CD8-positive, alpha-beta memory T cell (primary cell): ENCODE measurements at regions not wholly inside any gene's neighbourhood (a gene's known extent, or its start where the extent isn't known, plus 50 kb on each side); places are given as distances from the start of the nearest gene placed in this dataset.

Experiments
- CTCF ChIA-PET: fragments of 350-600 bp; sonication (Branson Sonifier 250); formaldehyde crosslinking; loops from one replicate; lab custom pipeline; 2021; ENCODE audit warnings: antibody characterized with exemption; lab: Charles Lee
- POLR2A ChIA-PET: fragments of 350-600 bp; sonication (Branson Sonifier 250); formaldehyde crosslinking; loops from one replicate; lab custom pipeline; 2021; ENCODE audit warnings: antibody characterized with exemption; lab: Charles Lee
- DNase-seq, 5 donors: peaks; one replicate each; pipeline versions ENCODE4 v3.0.0 to v3.0.0-alpha.2; 2020 to 2022; ENCODE audit warnings: mixed read lengths in 1 of 5
- H3K27ac ChIP-seq: one replicate; pipeline ENCODE4 v1.7.0; 2013; ENCODE audit warnings: low read depth, mild to moderate bottlenecking, low read length, moderate library complexity
- H3K27me3 ChIP-seq: 2 replicates; pipeline ENCODE4 v1.7.0; 2013; ENCODE audit warnings: low read length, mild to moderate bottlenecking; ENCODE audit not compliant: insufficient read depth, poor library complexity, severe bottlenecking
- H3K36me3 ChIP-seq: 2 replicates; pipeline ENCODE4 v1.7.0; 2013; ENCODE audit warnings: mild to moderate bottlenecking, low read length, moderate library complexity; ENCODE audit not compliant: insufficient read depth
- H3K4me1 ChIP-seq: 2 replicates; pipeline ENCODE4 v1.7.0; 2013; ENCODE audit warnings: mild to moderate bottlenecking, low read length, moderate library complexity; ENCODE audit not compliant: insufficient read depth
- H3K4me3 ChIP-seq: 2 replicates; pipeline ENCODE4 v1.7.0; 2013; ENCODE audit warnings: mild to moderate bottlenecking, low read length
- H3K9me3 ChIP-seq: 2 replicates; pipeline ENCODE4 v1.7.0; 2013; ENCODE audit warnings: mild to moderate bottlenecking, low read length
- H3K27ac Mint-ChIP-seq, 8 donors: one replicate each; pipeline ENCODE4 v1.8.0; 2020 to 2021; ENCODE audit warnings: mixed read lengths in 8 of 8, mild to moderate bottlenecking in 6 of 8, inconsistent platforms in 3 of 8, moderate library complexity in 3 of 8
- H3K27me3 Mint-ChIP-seq, 2 donors: one replicate each; pipeline ENCODE4 v1.8.0; 2020 to 2021; ENCODE audit warnings: mixed read lengths in 2 of 2, mild to moderate bottlenecking in 1 of 2, moderate library complexity in 1 of 2
- H3K36me3 Mint-ChIP-seq, 3 donors: one replicate each; pipeline ENCODE4 v1.8.0; 2020 to 2021; ENCODE audit warnings: mixed read lengths in 3 of 3, inconsistent platforms in 1 of 3, mild to moderate bottlenecking in 1 of 3
- H3K4me1 Mint-ChIP-seq, 3 donors: one replicate each; pipeline ENCODE4 v1.8.0; 2020 to 2021; ENCODE audit warnings: mixed read lengths in 3 of 3, inconsistent platforms in 1 of 3, mild to moderate bottlenecking in 1 of 3
- H3K4me3 Mint-ChIP-seq, 7 donors: one replicate each; pipeline ENCODE4 v1.8.0; 2020 to 2021; ENCODE audit warnings: mixed read lengths in 7 of 7, mild to moderate bottlenecking in 6 of 7, moderate library complexity in 4 of 7, inconsistent platforms in 2 of 7
- H3K9me3 Mint-ChIP-seq, 5 donors: one replicate each; pipeline ENCODE4 v1.8.0; 2020 to 2022; ENCODE audit warnings: mixed read lengths in 5 of 5, mild to moderate bottlenecking in 3 of 5, moderate library complexity in 2 of 5, inconsistent platforms in 1 of 5

DNA sequence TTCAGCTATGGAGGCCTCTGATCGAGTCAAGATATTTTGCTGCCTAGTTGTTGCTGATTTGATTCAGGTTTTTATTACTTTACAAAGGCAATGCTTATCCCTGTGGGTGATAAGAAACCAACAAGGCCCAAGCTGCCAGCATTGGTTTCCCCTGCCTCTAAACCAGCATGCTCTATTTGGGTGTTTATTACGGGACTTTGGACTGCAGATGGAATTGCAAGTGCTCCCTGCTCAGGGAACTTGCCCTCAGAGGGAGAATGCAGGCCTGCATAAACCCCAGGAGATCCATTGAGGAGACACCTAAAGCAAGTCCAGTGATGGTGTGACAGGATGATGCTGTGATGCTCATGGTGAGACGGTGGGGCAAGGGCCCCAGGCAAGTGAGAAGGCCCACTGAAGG is 172.1 kb downstream of the VAPA start:
- Mint-ChIP-seq H3K27ac (no peak overlapping the region), H3K9me3 (peaks cover 6 to 12% (median 11%) of the 10 kb centered on the region in 5 donors), H3K4me3 (no peak overlapping the region), H3K36me3 (no peaks in the 10 kb centered on the region), H3K27me3 (peaks cover 5 to 9% of the 10 kb centered on the region in 2 donors), H3K4me1 (no peaks in the 10 kb centered on the region)
- POLR2A ChIA-PET, result no interaction called here
- Histone ChIP-seq H3K4me3 (no peak overlapping the region), H3K27ac (no peak overlapping the region), H3K27me3 (no peaks in the 10 kb centered on the region), H3K4me1 (no peaks in the 10 kb centered on the region), H3K9me3 (no peaks in the 10 kb centered on the region), H3K36me3 (no peaks in the 10 kb centered on the region)
- no peak for DNase-seq
- CTCF ChIA-PET, result no interaction called here

- H3K27me3 ChIP-seq, result no peaks in the 10 kb centered on the region
- H3K27ac ChIP-seq, result no peak overlapping the region
- H3K4me3 Mint-ChIP-seq, result no peak overlapping the region
- H3K36me3 Mint-ChIP-seq, result no peaks in the 10 kb centered on the region
- no peaks in the 10 kb centered on the region for H3K4me1 ChIP-seq
- no peaks in the 10 kb centered on the region for H3K36me3 ChIP-seq
- H3K4me3 ChIP-seq, result no peak overlapping the region
- no peaks in the 10 kb centered on the region for H3K4me1 Mint-ChIP-seq
- peaks cover 6 to 12% (median 10%) of the 10 kb centered on the region in 5 donors for H3K9me3 Mint-ChIP-seq
- CTCF ChIA-PET, result no interaction called here
- H3K27ac Mint-ChIP-seq, result no peak overlapping the region
- peaks cover 9 to 12% of the 10 kb centered on the region in 2 donors for H3K27me3 Mint-ChIP-seq
- H3K9me3 ChIP-seq, result no peaks in the 10 kb centered on the region
- POLR2A ChIA-PET, result no interaction called here
- DNase-seq, result no peak
These were observed 172.8 kb downstream of the VAPA start for GRCh38 chr18:10086458-10087210.

DNA sequence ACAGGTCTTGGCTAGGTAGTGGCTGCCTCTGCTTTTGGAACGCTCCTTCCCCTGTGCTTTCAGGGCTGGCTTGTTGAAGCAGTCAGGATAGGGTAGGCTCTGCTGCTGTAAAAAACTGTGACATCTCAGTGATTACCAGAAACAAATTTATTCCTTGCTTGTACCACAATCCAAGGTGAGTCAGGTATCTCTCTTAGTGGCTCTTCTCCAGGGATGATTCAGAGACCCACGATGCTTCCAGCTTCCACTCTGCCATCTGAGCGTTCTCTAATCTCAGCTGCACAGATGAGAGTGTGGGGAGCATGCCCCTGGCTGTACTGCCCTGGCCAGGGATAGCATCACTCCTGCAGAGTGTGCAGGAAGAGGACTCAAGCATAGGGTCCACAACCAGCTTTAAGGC is 174.9 kb downstream of the VAPA start:
- Mint-ChIP-seq H3K27me3 (peaks cover 9 to 12% of the 10 kb centered on the region in 2 donors), H3K27ac (no peak overlapping the region), H3K9me3 (peaks cover 0 to 3% (median 0%) of the 10 kb centered on the region in 5 donors), H3K4me1 (no peaks in the 10 kb centered on the region), H3K4me3 (no peak overlapping the region), H3K36me3 (no peaks in the 10 kb centered on the region)
- Histone ChIP-seq H3K27ac (no peak overlapping the region), H3K4me3 (no peak overlapping the region), H3K27me3 (no peaks in the 10 kb centered on the region), H3K36me3 (no peaks in the 10 kb centered on the region), H3K4me1 (no peaks in the 10 kb centered on the region), H3K9me3 (no peaks in the 10 kb centered on the region)
- CTCF ChIA-PET, result no interaction called here
- POLR2A ChIA-PET, result no interaction called here
- DNase-seq, result no peak

GRCh38 chr18:10089881-10090280 is 176.1 kb downstream of the VAPA start:
- no peaks in the 10 kb centered on the region for H3K36me3 ChIP-seq
- Mint-ChIP-seq H3K4me3 (no peak overlapping the region), H3K4me1 (no peaks in the 10 kb centered on the region), H3K27ac (no peak overlapping the region), H3K27me3 (peaks cover 9 to 15% of the 10 kb centered on the region in 2 donors), H3K36me3 (no peaks in the 10 kb centered on the region), H3K9me3 (no peaks in the 10 kb centered on the region)
- no peaks in the 10 kb centered on the region for H3K4me1 ChIP-seq
- no peak overlapping the region for H3K4me3 ChIP-seq
- H3K27ac ChIP-seq, result no peak overlapping the region
- H3K9me3 ChIP-seq, result no peaks in the 10 kb centered on the region
- DNase-seq, result no peak
- no peaks in the 10 kb centered on the region for H3K27me3 ChIP-seq
- CTCF ChIA-PET, result no interaction called here
- POLR2A ChIA-PET, result no interaction called here

GRCh38 chr18:10090668-10091067 is 176.9 kb downstream of the VAPA start:
- H3K36me3 ChIP-seq, result no peaks in the 10 kb centered on the region
- H3K9me3 ChIP-seq, result no peaks in the 10 kb centered on the region
- no peak overlapping the region for H3K4me3 ChIP-seq
- no peaks in the 10 kb centered on the region for H3K4me1 ChIP-seq
- H3K27me3 ChIP-seq, result no peaks in the 10 kb centered on the region
- CTCF ChIA-PET, result no interaction called here
- Mint-ChIP-seq H3K27ac (no peak overlapping the region), H3K9me3 (no peaks in the 10 kb centered on the region), H3K36me3 (no peaks in the 10 kb centered on the region), H3K27me3 (peaks cover 9 to 15% of the 10 kb centered on the region in 2 donors), H3K4me1 (no peaks in the 10 kb centered on the region), H3K4me3 (no peak overlapping the region)
- DNase-seq, result no peak
- H3K27ac ChIP-seq, result no peak overlapping the region
- POLR2A ChIA-PET, result no interaction called here

DNA sequence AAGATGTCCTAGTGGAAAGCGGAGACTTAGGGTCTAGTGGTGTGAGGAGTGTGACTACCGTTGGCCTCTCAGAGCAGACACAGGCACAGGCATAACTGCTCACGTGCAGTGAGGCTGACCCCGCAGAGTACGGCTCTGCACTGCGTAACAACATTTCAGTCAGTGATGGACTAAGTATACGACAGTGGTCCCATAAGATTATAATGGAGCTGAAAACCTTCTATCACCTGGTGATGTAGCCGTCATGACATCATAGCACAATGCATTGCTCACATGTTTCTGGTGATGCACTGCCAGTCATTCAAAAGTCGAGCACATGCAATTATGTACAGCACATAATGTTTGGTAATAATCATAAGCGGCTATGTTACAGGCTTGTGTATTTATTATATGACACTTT is 179.6 kb downstream of the VAPA start:
- no peak overlapping the region for H3K27ac ChIP-seq
- no peak overlapping the region for H3K4me3 ChIP-seq
- no peak for DNase-seq
- H3K36me3 ChIP-seq, result no peaks in the 10 kb centered on the region
- no peak overlapping the region for H3K27ac Mint-ChIP-seq
- H3K9me3 ChIP-seq, result no peaks in the 10 kb centered on the region
- CTCF ChIA-PET, result no interaction called here
- POLR2A ChIA-PET, result no interaction called here
- no peaks in the 10 kb centered on the region for H3K36me3 Mint-ChIP-seq
- H3K4me1 ChIP-seq, result no peaks in the 10 kb centered on the region
- H3K27me3 ChIP-seq, result no peaks in the 10 kb centered on the region
- H3K4me1 Mint-ChIP-seq, result no peaks in the 10 kb centered on the region
- H3K27me3 Mint-ChIP-seq, result peaks cover 7 to 15% of the 10 kb centered on the region in 2 donors
- H3K9me3 Mint-ChIP-seq, result no peaks in the 10 kb centered on the region
- H3K4me3 Mint-ChIP-seq, result no peak overlapping the region

GRCh38 chr18:10094154-10094553 is 180.3 kb downstream of the VAPA start:
- POLR2A ChIA-PET, result no interaction called here
- no peaks in the 10 kb centered on the region for H3K9me3 Mint-ChIP-seq
- CTCF ChIA-PET, result no interaction called here

DNA sequence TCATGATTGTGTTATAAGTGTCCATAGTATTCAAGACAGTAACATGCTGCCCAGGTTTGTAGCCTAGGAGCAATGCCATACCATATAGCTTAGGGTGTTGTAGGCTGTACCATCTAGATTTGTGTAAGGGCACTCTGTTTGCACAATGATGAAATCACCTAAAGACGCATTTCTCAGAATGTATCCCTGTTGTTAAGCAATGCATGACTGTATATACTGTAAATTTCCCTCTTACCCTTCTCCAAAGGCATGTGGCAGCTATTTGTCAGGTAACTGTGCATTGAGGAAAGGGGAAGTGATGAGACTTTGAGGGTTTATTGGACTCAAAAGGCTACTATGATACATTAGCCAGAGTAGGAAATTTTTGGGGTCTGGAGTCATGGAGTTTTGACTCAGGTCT is 180.8 kb downstream of the VAPA start:
- H3K4me1 Mint-ChIP-seq, result no peaks in the 10 kb centered on the region
- Histone ChIP-seq H3K27me3 (no peaks in the 10 kb centered on the region), H3K4me3 (no peak overlapping the region), H3K27ac (no peak overlapping the region), H3K36me3 (no peaks in the 10 kb centered on the region), H3K4me1 (no peaks in the 10 kb centered on the region), H3K9me3 (no peaks in the 10 kb centered on the region)
- no peak for DNase-seq
- POLR2A ChIA-PET, result no interaction called here
- CTCF ChIA-PET, result no interaction called here
- no peaks in the 10 kb centered on the region for H3K36me3 Mint-ChIP-seq
- no peaks in the 10 kb centered on the region for H3K9me3 Mint-ChIP-seq
- no peak overlapping the region for H3K4me3 Mint-ChIP-seq
- H3K27ac Mint-ChIP-seq, result no peak overlapping the region
- peaks cover 7 to 15% of the 10 kb centered on the region in 2 donors for H3K27me3 Mint-ChIP-seq

More at GRCh38 chr18:10094154-10094553, 180.3 kb downstream of the VAPA start:
- Histone ChIP-seq H3K27ac (no peak overlapping the region), H3K4me1 (no peaks in the 10 kb centered on the region), H3K27me3 (no peaks in the 10 kb centered on the region), H3K9me3 (no peaks in the 10 kb centered on the region), H3K36me3 (no peaks in the 10 kb centered on the region), H3K4me3 (no peak overlapping the region)
- Mint-ChIP-seq H3K27ac (no peak overlapping the region), H3K4me1 (no peaks in the 10 kb centered on the region), H3K27me3 (peaks cover 7 to 15% of the 10 kb centered on the region in 2 donors), H3K36me3 (no peaks in the 10 kb centered on the region), H3K4me3 (no peak overlapping the region)
- DNase-seq, result no peak
